ENCODE measurements at regions not wholly inside any gene's neighbourhood (a gene's known extent, or its start where the extent isn't known, plus 50 kb on each side); places are given as distances from the start of the nearest gene placed in this dataset.

DNA sequence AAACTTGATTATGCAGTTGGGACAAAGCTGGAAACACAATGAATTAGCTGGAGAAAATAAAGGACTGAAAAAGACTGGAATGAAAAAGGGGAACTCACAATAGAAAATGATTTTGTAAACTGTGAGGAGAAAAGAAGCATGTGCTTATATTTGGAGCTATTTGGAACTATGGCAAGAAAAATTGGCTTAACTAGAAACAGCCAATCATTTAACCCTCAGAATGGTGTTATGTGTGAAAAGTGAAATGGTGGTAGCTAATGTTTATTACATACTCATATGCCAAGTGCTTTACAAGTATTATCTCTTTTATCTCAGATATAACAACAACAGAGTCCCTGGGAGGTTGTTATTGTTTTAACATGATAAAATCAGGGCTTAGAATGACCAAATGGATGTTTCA is 583.1 kb upstream of the SEL1L start:
- no peak overlapping the region for H3K27ac ChIP-seq (replicated peaks)
- H3K4me3 ChIP-seq (replicated peaks; ENCODE audit: insufficient read depth, low read length) = no peak overlapping the region
- TF ChIP-seq SPI1 (IDR thresholded peaks at IDR 0.05; ENCODE audit: borderline replicate concordance, low read depth) (no peak), GABPA (IDR thresholded peaks at IDR 0.05; ENCODE audit: low read depth) (no peak), POLR2AphosphoS5 (IDR thresholded peaks at IDR 0.05; ENCODE audit: low read depth) (no peak)
- TF ChIP-seq, protein P1, sequence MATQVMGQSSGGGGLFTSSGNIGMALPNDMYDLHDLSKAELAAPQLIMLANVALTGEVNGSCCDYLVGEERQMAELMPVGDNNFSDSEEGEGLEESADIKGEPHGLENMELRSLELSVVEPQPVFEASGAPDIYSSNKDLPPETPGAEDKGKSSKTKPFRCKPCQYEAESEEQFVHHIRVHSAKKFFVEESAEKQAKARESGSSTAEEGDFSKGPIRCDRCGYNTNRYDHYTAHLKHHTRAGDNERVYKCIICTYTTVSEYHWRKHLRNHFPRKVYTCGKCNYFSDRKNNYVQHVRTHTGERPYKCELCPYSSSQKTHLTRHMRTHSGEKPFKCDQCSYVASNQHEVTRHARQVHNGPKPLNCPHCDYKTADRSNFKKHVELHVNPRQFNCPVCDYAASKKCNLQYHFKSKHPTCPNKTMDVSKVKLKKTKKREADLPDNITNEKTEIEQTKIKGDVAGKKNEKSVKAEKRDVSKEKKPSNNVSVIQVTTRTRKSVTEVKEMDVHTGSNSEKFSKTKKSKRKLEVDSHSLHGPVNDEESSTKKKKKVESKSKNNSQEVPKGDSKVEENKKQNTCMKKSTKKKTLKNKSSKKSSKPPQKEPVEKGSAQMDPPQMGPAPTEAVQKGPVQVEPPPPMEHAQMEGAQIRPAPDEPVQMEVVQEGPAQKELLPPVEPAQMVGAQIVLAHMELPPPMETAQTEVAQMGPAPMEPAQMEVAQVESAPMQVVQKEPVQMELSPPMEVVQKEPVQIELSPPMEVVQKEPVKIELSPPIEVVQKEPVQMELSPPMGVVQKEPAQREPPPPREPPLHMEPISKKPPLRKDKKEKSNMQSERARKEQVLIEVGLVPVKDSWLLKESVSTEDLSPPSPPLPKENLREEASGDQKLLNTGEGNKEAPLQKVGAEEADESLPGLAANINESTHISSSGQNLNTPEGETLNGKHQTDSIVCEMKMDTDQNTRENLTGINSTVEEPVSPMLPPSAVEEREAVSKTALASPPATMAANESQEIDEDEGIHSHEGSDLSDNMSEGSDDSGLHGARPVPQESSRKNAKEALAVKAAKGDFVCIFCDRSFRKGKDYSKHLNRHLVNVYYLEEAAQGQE (IDR thresholded peaks at IDR 0.05; ENCODE audit: insufficient replicate concordance, low read depth) = no peak
- TF ChIP-seq, protein P2, sequence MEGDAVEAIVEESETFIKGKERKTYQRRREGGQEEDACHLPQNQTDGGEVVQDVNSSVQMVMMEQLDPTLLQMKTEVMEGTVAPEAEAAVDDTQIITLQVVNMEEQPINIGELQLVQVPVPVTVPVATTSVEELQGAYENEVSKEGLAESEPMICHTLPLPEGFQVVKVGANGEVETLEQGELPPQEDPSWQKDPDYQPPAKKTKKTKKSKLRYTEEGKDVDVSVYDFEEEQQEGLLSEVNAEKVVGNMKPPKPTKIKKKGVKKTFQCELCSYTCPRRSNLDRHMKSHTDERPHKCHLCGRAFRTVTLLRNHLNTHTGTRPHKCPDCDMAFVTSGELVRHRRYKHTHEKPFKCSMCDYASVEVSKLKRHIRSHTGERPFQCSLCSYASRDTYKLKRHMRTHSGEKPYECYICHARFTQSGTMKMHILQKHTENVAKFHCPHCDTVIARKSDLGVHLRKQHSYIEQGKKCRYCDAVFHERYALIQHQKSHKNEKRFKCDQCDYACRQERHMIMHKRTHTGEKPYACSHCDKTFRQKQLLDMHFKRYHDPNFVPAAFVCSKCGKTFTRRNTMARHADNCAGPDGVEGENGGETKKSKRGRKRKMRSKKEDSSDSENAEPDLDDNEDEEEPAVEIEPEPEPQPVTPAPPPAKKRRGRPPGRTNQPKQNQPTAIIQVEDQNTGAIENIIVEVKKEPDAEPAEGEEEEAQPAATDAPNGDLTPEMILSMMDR (IDR thresholded peaks at IDR 0.05; ENCODE audit: insufficient read depth, low read length) = no peak
- H3K27me3 ChIP-seq (ENCODE audit: insufficient read depth, poor library complexity, severe bottlenecking) = no peaks in the 10 kb centered on the region
- no peak for DNase-seq (ENCODE audit: low read depth in 1 of 2, low spot score in 1 of 2)

DNA sequence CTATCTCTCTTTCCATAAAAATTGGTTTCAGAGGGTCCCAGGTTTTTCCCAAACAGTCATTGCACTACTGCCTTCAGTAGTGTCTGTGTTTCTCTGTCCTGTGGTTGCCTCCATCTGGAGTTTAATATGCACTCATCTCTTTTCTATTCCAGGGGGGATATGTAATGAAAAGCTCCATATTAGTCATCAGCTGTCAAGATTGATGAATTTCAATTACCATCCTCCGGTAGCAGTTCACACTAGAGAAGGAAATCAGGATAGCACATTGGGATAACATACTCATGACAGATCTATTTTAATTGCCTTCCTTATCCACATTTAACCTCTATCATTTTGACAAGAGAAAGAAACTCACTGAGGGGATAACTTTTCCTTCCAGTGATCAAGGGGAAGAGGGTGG is 589.0 kb upstream of the SEL1L start:
- no peak overlapping the region for H3K27ac ChIP-seq (replicated peaks)
- no peaks in the 10 kb centered on the region for H3K27me3 ChIP-seq (ENCODE audit: insufficient read depth, poor library complexity, severe bottlenecking)
- DNase-seq (ENCODE audit: low read depth in 1 of 2, low spot score in 1 of 2) = no peak
- H3K4me3 ChIP-seq (replicated peaks; ENCODE audit: insufficient read depth, low read length) = no peak overlapping the region
- TF ChIP-seq, protein P1 (IDR thresholded peaks at IDR 0.05; ENCODE audit: insufficient replicate concordance, low read depth) = no peak
- TF ChIP-seq POLR2AphosphoS5 (IDR thresholded peaks at IDR 0.05; ENCODE audit: low read depth) = no peak
- TF ChIP-seq, protein P2 (IDR thresholded peaks at IDR 0.05; ENCODE audit: insufficient read depth, low read length) = no peak
- TF ChIP-seq GABPA (IDR thresholded peaks at IDR 0.05; ENCODE audit: low read depth) = no peak
- no peak for TF ChIP-seq SPI1 (IDR thresholded peaks at IDR 0.05; ENCODE audit: borderline replicate concordance, low read depth)

DNA sequence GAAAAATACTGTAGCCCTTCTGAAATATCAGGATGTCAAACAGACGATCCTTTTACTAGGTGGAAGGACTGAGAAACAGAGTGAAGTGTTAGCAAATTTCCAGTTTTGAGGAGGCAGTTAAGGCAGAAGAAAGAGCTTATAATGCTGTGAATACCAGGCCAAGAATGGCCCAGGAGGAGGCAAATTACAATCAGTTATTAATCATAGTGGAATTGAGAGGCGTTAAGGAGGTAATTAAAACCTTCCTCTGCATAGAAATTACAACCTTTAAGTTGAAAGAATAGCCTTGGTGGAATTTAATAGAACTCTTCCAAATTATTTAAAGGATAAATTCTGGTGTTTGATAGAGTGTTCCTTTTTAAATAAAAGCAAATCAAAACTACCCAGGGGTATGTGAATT is 590.9 kb upstream of the SEL1L start:
- Histone ChIP-seq H3K27me3 (ENCODE audit: insufficient read depth, poor library complexity, severe bottlenecking) (no peaks in the 10 kb centered on the region), H3K27ac (replicated peaks) (no peak overlapping the region), H3K4me3 (replicated peaks; ENCODE audit: insufficient read depth, low read length) (no peak overlapping the region)
- DNase-seq (ENCODE audit: low read depth in 1 of 2, low spot score in 1 of 2) = no peak
- TF ChIP-seq, protein P1 (IDR thresholded peaks at IDR 0.05; ENCODE audit: insufficient replicate concordance, low read depth) = no peak
- TF ChIP-seq POLR2AphosphoS5 (IDR thresholded peaks at IDR 0.05; ENCODE audit: low read depth) (no peak), SPI1 (IDR thresholded peaks at IDR 0.05; ENCODE audit: borderline replicate concordance, low read depth) (no peak), GABPA (IDR thresholded peaks at IDR 0.05; ENCODE audit: low read depth) (no peak)
- TF ChIP-seq, protein P2 (IDR thresholded peaks at IDR 0.05; ENCODE audit: insufficient read depth, low read length) = no peak
